GM12864 (cell line): ENCODE measurements at regions not wholly inside any gene's neighbourhood (a gene's known extent, or its start where the extent isn't known, plus 50 kb on each side); places are given as distances from the start of the nearest gene placed in this dataset.
"Not testable (repeated sequence)": the region's sequence is repeated elsewhere in the genome, so short reads cannot be mapped to it uniquely, and the experiment has no call there.

ENCODE experiments used
- DNase-seq: peaks from one replicate; pipeline ENCODE4 v3.0.0-alpha.2; 2011; ENCODE audit warnings: low read depth
- H3K4me3 ChIP-seq: 2 replicates; pipeline ENCODE4 v1.5.1; 2011; ENCODE audit warnings: mild to moderate bottlenecking, low read depth, low read length, control low read depth
- TF ChIP-seq, protein P1 (sequence below): IDR thresholded peaks from 2 replicates; pipeline ENCODE4 v1.5.1; 2011; ENCODE audit warnings: low read depth, mild to moderate bottlenecking, moderate library complexity, low read length, control low read depth, inconsistent platforms; ENCODE audit errors: missing control alignments

DNA sequence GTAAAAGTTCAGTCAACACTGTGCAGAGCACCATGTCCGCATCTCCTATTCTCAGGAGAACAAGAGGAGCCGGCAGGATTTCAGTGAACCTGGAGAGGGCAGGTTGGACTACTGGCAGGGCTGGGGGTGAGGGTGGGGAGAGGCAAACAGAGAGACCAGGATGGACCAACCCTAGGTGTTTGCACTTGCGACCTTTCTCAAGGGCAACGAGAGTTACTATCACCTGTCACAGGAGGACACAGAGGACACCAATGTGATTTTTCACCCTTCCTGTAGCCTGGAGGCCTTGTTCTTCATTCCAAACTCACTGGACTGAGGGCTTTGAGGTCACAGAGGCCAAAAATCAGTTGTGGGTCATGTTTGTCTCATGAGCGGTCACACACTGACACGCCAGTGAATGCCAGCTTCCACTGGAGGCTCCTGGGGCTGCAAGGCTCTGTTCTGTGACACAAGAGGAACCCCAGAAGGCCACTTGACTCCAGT is 89.5 kb downstream of the CPN2 start:
- TF ChIP-seq, protein P1, sequence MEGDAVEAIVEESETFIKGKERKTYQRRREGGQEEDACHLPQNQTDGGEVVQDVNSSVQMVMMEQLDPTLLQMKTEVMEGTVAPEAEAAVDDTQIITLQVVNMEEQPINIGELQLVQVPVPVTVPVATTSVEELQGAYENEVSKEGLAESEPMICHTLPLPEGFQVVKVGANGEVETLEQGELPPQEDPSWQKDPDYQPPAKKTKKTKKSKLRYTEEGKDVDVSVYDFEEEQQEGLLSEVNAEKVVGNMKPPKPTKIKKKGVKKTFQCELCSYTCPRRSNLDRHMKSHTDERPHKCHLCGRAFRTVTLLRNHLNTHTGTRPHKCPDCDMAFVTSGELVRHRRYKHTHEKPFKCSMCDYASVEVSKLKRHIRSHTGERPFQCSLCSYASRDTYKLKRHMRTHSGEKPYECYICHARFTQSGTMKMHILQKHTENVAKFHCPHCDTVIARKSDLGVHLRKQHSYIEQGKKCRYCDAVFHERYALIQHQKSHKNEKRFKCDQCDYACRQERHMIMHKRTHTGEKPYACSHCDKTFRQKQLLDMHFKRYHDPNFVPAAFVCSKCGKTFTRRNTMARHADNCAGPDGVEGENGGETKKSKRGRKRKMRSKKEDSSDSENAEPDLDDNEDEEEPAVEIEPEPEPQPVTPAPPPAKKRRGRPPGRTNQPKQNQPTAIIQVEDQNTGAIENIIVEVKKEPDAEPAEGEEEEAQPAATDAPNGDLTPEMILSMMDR = no peak
- H3K4me3 ChIP-seq = no peak overlapping the region
- no peak for DNase-seq

DNA sequence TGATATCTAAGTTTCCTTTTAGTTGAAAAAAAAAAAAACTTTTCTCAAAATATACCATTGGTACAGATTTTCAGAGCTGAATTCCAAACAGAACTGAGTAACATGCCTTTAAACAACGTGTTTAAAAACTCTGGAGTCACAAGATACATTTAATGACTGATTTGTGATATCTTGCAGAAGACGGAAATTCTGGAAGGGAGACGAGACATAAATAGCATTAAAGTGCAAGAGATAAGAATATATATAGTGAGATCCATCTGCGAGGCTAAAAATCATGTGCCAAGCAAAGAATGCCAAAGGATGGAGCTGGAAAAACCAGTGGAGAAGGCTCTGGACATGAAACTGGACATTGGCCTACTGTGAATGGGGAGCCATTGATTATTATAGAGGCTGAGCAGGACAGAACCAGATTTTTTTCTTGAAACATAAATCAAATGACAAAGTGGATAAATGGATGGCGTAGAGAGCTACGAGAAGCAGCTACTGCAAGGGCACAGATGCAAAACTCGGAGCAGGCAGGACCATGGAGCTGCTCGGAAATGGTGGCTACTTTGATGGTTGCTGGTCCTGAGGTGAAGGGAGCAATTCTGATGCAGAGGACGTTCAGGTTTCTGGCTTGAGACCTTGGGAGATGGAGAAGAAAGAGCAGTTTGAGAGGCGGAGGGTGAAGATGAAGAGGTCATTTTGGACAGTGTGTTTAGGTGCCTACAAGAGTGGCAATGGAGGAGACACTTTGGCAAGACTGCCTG is 88.8 kb downstream of the CPN2 start:
- TF ChIP-seq, protein P1 = no peak
- H3K4me3 ChIP-seq = no peak overlapping the region
- DNase-seq = no peak

DNA sequence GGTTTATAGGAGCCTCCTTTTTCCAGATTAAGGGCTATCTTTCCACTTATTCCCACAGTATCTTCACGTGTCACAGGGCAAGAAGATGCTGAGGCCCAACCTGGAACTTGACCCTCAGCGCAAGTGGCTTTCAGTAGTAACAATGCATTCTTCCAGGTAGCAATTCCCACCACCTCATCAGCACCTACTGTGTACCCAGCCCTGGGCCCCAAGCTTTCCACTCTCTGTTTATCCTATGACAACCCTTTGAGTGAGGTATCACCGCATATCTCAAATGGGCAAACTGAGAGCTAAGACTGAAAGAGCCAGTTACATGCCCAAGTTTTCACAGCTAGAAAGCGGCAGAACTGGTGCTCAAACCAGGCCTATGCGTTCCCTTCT is 88.2 kb downstream of the CPN2 start:
- no peak for DNase-seq
- H3K4me3 ChIP-seq = no peak overlapping the region
- TF ChIP-seq, protein P1 = no peak

DNA sequence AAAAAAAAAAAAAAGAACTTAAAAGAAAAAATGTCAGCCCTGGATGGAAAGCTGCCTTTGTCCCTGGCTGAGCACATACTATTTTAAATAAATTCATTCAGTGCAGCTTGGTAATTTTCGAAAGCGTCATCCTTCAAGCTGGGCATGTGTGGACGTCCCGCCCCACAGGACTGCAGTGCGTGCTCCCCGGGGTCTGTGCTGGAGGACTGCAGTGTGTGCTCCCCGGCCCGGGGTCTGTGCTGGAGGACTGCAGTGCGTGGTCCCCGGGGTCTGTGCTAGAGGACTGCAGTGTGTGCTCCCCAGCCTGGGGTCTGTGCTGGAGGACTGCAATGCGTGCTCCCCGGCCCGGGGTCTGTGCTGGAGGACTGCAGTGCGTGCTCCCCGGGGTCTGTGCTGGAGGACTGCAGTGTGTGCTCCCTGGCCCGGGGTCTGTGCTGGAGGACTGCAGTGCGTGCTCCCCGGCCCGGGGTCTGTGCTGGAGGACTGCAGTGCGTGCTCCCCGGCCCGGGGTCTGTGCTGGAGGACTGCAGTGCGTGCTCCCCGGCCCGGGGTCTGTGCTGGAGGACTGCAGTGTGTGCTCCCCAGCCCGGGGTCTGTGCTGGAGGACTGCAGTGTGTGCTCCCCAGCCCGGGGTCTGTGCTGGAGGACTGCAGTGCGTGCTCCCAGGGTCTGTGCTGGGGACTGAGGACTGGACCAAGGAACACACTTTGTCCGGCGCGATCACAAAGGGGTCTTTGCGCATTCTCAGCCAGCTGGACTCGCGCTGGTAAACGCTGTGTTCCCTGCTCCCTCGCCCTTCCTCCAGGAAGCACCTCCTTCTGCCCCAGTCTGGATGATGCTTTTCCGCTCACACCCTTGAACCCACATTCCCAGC is 86.3 kb downstream of the CPN2 start:
- DNase-seq, H3K4me3 ChIP-seq: not testable (repeated sequence)

DNA sequence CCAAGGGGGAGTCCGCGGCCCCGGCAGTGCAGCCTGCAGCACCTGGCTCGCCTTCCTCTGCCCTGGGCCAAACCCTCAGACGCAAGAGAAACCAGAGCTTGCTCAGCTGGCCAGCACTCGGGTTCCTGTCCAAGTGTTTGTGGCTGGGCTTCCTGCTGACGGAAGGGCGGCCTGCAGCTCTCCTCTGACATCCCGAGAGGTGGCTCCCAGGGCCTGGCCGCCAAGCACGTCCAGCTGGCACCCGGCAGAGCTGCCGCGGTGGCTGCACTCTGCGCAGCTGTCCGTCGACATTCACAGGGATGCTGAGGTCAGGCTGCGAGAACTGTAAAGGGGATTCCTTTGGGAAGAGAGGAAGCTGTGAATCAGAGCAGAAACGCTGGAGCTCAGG is 85.6 kb downstream of the CPN2 start:
- H3K4me3 ChIP-seq = no peak overlapping the region
- TF ChIP-seq, protein P1 = no peak
- no peak for DNase-seq

DNA sequence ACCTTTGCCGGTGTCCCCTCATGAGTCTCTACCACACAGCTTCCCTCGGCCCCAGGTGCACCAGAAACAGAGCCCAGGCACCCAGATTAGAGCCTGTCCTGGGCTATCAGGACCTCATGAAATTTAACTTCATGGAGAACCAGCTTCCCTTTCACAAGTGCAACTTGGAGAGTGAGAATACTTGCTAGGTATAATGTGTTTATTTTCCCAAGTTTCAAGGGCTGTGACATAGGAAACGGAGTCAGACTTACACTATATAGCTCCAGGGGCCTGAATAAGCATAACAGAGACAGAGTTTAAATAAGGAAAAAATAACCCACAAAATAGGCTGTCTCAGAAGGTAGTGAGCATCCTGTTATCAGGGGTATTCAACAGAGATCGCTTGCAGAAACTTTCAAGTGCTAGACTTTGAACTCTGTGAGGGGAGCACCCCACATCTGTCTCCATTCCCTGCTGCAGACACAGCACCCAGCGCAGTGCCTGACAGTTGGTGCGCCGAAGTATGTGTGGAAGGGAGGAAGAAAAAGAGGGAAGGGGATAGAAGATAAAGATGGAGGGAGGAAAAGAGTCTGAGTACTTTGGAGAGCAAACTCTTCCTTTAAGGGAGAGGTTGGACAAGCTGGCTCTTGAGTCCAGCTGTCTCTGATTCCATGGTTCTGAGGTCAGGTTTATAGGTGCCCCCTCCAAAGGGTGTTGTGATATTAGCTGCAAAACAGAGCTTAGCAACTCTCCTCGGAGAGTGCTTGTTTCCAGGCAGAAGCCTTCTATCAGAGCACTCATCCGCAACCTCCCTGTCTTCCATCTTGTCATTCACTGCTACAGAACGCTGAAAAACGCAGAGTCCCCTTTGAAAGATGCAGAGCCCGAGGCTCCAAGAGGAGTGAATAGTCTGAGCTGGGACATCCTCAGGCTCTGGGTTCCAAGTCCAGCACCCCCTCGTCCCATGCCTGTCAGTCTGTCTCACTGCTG is 84.8 kb downstream of the CPN2 start:
- TF ChIP-seq, protein P1 = no peak
- DNase-seq = no peak
- H3K4me3 ChIP-seq = no peak overlapping the region
